Ectodermal cell (in vitro differentiated cells): ENCODE measurements at regions not wholly inside any gene's neighbourhood (a gene's known extent, or its start where the extent isn't known, plus 50 kb on each side); places are given as distances from the start of the nearest gene placed in this dataset.
"Not testable (repeated sequence)": the region's sequence is repeated elsewhere in the genome, so short reads cannot be mapped to it uniquely, and the experiment has no call there.

ENCODE experiments used
- H3K27ac ChIP-seq: 2 replicates; pipeline ENCODE4 v1.7.0; 2013; ENCODE audit warnings: mild to moderate bottlenecking, low read depth, low read length; ENCODE audit not compliant: insufficient read depth, poor library complexity, severe bottlenecking
- H3K27me3 ChIP-seq: 2 replicates; pipeline ENCODE4 v1.7.0; 2013; ENCODE audit warnings: mild to moderate bottlenecking, low read length; ENCODE audit not compliant: insufficient read depth, control insufficient read depth, poor library complexity, severe bottlenecking
- H3K36me3 ChIP-seq: one replicate; pipeline ENCODE4 v1.7.0; 2013; ENCODE audit warnings: low read length; ENCODE audit not compliant: control insufficient read depth, insufficient read depth
- H3K4me1 ChIP-seq: one replicate; pipeline ENCODE4 v1.7.0; 2013; ENCODE audit warnings: low read length; ENCODE audit not compliant: control insufficient read depth, insufficient read depth
- H3K4me3 ChIP-seq: 2 replicates; pipeline ENCODE4 v1.7.0; 2013; ENCODE audit warnings: low read depth, low read length, control low read depth; ENCODE audit not compliant: insufficient read depth
- H3K9me3 ChIP-seq: 2 replicates; pipeline ENCODE4 v1.7.0; 2013; ENCODE audit warnings: mild to moderate bottlenecking, low read length, moderate library complexity; ENCODE audit not compliant: control insufficient read depth
- WGBS, 2 experiments: methylation state at CpG; one replicate each; pipeline ENCODE4 v1.1.7; 2013; ENCODE audit warnings: missing lambda C conversion rate in 2 of 2; 5-methylcytosine and 5-hydroxymethylcytosine counted together

DNA sequence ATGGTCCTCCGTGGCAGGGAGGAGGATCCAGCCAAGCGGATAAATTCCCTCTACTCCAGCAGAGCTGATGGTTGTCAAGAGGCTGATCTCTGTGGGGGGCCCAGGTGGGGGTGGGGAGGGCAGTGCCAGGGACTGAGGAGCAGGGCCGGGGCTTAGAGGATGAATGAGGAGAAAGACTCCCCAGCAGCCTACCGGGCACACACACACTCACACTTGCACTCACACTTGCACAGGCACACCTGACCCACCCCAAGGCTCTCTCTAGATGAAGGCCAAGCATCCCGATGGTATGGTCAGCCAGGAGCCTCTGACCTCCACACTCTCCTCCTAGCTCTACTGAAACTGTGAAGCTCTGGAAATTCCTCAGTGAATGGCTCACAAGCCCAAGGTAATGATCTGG is 131.3 kb upstream of the PRR20G start:
- no peaks in the 10 kb centered on the region for H3K27me3 ChIP-seq
- no peaks in the 10 kb centered on the region for H3K9me3 ChIP-seq
- no peak overlapping the region for H3K27ac ChIP-seq
- 49 to 67% methylated on average over 5 of the region's 5 CpGs for WGBS, 2 experiments
- H3K36me3 ChIP-seq = no peaks in the 10 kb centered on the region
- H3K4me1 ChIP-seq = peaks cover 64% of the 10 kb centered on the region
- H3K4me3 ChIP-seq = no peak overlapping the region

GRCh38 chr3:127418560-127419147 is 130.8 kb upstream of the PRR20G start:
- Histone ChIP-seq H3K4me1 (peaks cover 64% of the 10 kb centered on the region), H3K27me3 (no peaks in the 10 kb centered on the region), H3K9me3 (no peaks in the 10 kb centered on the region), H3K4me3 (no peak overlapping the region), H3K36me3 (no peaks in the 10 kb centered on the region), H3K27ac (no peak overlapping the region)
- 84 to 87% methylated on average over 4 of the region's 4 CpGs for WGBS, 2 experiments

GRCh38 chr3:127417709-127418559 is 130.1 kb upstream of the PRR20G start:
- Histone ChIP-seq H3K27me3 (no peaks in the 10 kb centered on the region), H3K27ac (no peak overlapping the region), H3K4me3 (no peak overlapping the region), H3K4me1 (peaks cover 57% of the 10 kb centered on the region), H3K36me3 (no peaks in the 10 kb centered on the region), H3K9me3 (no peaks in the 10 kb centered on the region)
- 87 to 89% methylated on average over 10 of the region's 10 CpGs for WGBS, 2 experiments

DNA sequence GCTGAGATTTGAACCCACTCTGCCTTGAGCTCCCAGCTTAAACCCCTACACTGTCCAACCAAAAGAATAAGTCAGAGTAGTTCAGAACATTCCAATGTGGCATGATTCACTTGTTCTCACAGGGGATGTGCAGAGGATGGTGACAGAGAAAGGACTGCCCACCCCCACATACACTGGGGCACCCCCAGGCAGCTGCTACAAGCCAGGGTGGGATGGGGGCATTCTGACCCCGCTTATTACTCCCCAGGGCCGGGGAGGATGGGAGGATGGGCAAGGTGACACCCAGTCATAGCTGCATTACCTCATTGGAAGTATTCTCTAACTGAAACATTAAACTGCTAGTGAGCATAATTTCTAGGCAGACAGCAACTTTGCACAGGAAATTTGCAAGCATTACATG is 126.0 kb upstream of the PRR20G start:
- Histone ChIP-seq H3K4me1 (peaks cover 43% of the 10 kb centered on the region), H3K9me3 (no peaks in the 10 kb centered on the region), H3K27me3 (no peaks in the 10 kb centered on the region), H3K36me3 (no peaks in the 10 kb centered on the region), H3K27ac (no peak overlapping the region), H3K4me3 (no peak overlapping the region)
- WGBS, 2 experiments = 78 to 90% methylated on average over 2 of the region's 2 CpGs

- Histone ChIP-seq H3K27ac (no peak overlapping the region), H3K27me3 (no peaks in the 10 kb centered on the region), H3K4me3 (no peak overlapping the region), H3K36me3 (no peaks in the 10 kb centered on the region), H3K9me3 (no peaks in the 10 kb centered on the region), H3K4me1 (peaks cover 43% of the 10 kb centered on the region)
- WGBS, 2 experiments = 93 to 95% methylated on average over 3 of the region's 3 CpGs
These were observed 125.5 kb upstream of the PRR20G start for GRCh38 chr3:127413318-127413673.

DNA sequence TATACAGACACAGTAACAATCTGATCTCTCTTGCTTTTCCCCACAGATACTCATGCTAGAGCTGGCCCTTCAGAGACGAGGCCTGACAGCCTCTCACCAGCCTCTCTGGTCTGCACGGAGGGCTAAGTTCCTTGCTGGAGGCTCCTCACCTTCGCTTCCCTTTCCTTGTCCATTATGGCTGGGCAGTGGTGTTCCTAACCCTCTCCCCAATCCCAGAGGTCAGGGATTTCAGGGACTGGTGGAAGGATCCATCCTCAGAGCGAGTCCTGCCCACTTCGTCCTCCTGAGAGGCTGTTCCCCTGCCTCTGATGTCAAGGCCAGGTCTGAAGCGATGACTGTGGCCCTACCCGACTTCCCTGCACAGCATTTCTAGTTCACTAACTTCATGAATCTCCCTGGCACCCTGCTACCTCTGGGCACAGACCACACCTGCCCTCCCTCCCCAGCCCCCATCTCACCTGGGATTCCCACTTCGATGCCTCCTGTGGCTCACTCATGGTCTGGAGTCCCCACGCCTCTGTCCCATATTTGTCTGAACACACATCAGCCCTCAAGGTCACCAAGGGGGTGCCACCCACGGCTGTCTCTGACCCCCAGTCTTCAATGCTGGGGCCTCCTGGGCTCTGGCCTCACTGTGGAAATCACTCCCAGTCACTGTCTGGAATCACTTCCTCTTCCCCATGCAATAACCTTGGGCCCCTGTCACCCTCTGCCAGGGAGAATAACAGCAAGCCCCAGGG is 124.9 kb upstream of the PRR20G start:
- no peak overlapping the region for H3K4me3 ChIP-seq
- H3K27ac ChIP-seq = no peak overlapping the region
- H3K36me3 ChIP-seq = no peaks in the 10 kb centered on the region
- H3K27me3 ChIP-seq = no peaks in the 10 kb centered on the region
- H3K9me3 ChIP-seq = no peaks in the 10 kb centered on the region
- H3K4me1 ChIP-seq = peaks cover 44% of the 10 kb centered on the region
- WGBS, 2 experiments = 92 to 93% methylated on average over 10 of the region's 10 CpGs

DNA sequence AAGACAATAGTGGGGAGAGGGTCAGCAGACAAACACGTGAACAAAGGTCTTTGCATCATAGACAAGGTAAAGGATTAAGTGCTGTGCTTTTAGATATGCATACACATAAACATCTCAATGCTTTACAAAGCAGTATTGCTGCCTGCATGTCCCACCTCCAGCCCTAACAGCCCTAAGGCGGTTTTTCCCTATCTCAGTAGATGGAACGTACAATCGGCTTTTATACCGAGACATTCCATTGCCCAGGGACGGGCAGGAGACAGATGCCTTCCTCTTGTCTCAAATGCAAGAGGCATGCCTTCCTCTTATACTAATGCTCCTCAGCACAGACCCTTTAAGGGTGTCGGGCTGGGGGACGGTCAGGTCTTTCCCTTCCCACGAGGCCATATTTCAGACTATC is 124.0 kb upstream of the PRR20G start:
- H3K36me3 ChIP-seq, H3K27me3 ChIP-seq, H3K9me3 ChIP-seq, H3K4me3 ChIP-seq, H3K27ac ChIP-seq: not testable (repeated sequence)
- WGBS, 2 experiments = 55 to 78% methylated on average over 1 to 4 of the region's 9 CpGs
- H3K4me1 ChIP-seq = peaks cover 49% of the 10 kb centered on the region

- Histone ChIP-seq H3K36me3 (no peaks in the 10 kb centered on the region), H3K4me3 (no peak overlapping the region), H3K27ac (no peak overlapping the region), H3K4me1 (peaks cover 54% of the 10 kb centered on the region), H3K9me3 (no peaks in the 10 kb centered on the region), H3K27me3 (no peaks in the 10 kb centered on the region)
- 60 to 69% methylated on average over 4 of the region's 4 CpGs for WGBS, 2 experiments
These were observed 123.4 kb upstream of the PRR20G start for GRCh38 chr3:127411083-127411727.

GRCh38 chr3:127410678-127411077 is 122.8 kb upstream of the PRR20G start:
- 92 to 94% methylated on average over 7 of the region's 7 CpGs for WGBS, 2 experiments
- peaks cover 54% of the 10 kb centered on the region for H3K4me1 ChIP-seq
- H3K27me3 ChIP-seq = no peaks in the 10 kb centered on the region
- H3K27ac ChIP-seq = no peak overlapping the region
- no peaks in the 10 kb centered on the region for H3K9me3 ChIP-seq
- no peaks in the 10 kb centered on the region for H3K36me3 ChIP-seq
- H3K4me3 ChIP-seq = no peak overlapping the region

- H3K27ac ChIP-seq = no peak overlapping the region
- 96 to 97% methylated on average over 6 of the region's 6 CpGs for WGBS, 2 experiments
- no peaks in the 10 kb centered on the region for H3K9me3 ChIP-seq
- H3K4me3 ChIP-seq = no peak overlapping the region
- peaks cover 58% of the 10 kb centered on the region for H3K4me1 ChIP-seq
- no peaks in the 10 kb centered on the region for H3K27me3 ChIP-seq
- no peaks in the 10 kb centered on the region for H3K36me3 ChIP-seq
These were observed 122.3 kb upstream of the PRR20G start for GRCh38 chr3:127410137-127410488.
